ENCODE measurements at regions not wholly inside any gene's neighbourhood (a gene's known extent, or its start where the extent isn't known, plus 50 kb on each side); places are given as distances from the start of the nearest gene placed in this dataset.

GRCh38 chr9:129232839-129233591 is 55.0 kb upstream of the IER5L start:
- DNase-seq = no peak

- DNase-seq = no peak
These were observed 53.7 kb upstream of the IER5L start for GRCh38 chr9:129231759-129232158.

GRCh38 chr9:129231022-129231739 is 53.1 kb upstream of the IER5L start:
- DNase-seq = no peak

GRCh38 chr9:129230302-129230701 is 52.2 kb upstream of the IER5L start:
- DNase-seq = no peak
